ENCODE measurements at regions not wholly inside any gene's neighbourhood (a gene's known extent, or its start where the extent isn't known, plus 50 kb on each side); places are given as distances from the start of the nearest gene placed in this dataset.

- Histone ChIP-seq H3K27ac (ENCODE audit: low read length) (no peak overlapping the region), H3K4me1 (ENCODE audit: control insufficient read depth, insufficient read depth, low read length) (no peaks in the 10 kb centered on the region), H3K36me3 (ENCODE audit: control insufficient read depth in 2 of 2, insufficient read depth in 2 of 2, low read length in 2 of 2) (no peaks in the 10 kb centered on the region)
Measured at GRCh38 chr6:114785235-114786127, 442.7 kb upstream of the HS3ST5 start.

GRCh38 chr6:114783783-114784182, 441.0 kb upstream of the HS3ST5 start:
- H3K9me3 ChIP-seq (ENCODE audit: control insufficient read depth in 2 of 2, low read length in 2 of 2): no peaks in the 10 kb centered on the region
- H3K4me3 ChIP-seq (ENCODE audit: low read length in 2 of 2): no peak overlapping the region
- H3K27me3 ChIP-seq (ENCODE audit: control insufficient read depth in 1 of 2, insufficient read depth in 2 of 2, low read length in 2 of 2): no peaks in the 10 kb centered on the region
- no peaks in the 10 kb centered on the region for H3K4me1 ChIP-seq (ENCODE audit: control insufficient read depth, insufficient read depth, low read length)
- H3K36me3 ChIP-seq (ENCODE audit: control insufficient read depth in 2 of 2, insufficient read depth in 2 of 2, low read length in 2 of 2): no peaks in the 10 kb centered on the region
- no peak overlapping the region for H3K27ac ChIP-seq (ENCODE audit: low read length)
- no peak overlapping the region for H3K9ac ChIP-seq (ENCODE audit: low read length in 2 of 2)

More at GRCh38 chr6:114785235-114786127, 442.7 kb upstream of the HS3ST5 start:
- Histone ChIP-seq H3K4me3 (ENCODE audit: low read length in 2 of 2) (no peak overlapping the region), H3K27me3 (ENCODE audit: control insufficient read depth in 1 of 2, insufficient read depth in 2 of 2, low read length in 2 of 2) (no peaks in the 10 kb centered on the region), H3K9ac (ENCODE audit: low read length in 2 of 2) (no peak overlapping the region), H3K9me3 (ENCODE audit: control insufficient read depth in 2 of 2, low read length in 2 of 2) (no peaks in the 10 kb centered on the region)

GRCh38 chr6:114783083-114783482, 440.3 kb upstream of the HS3ST5 start:
- H3K27me3 ChIP-seq (ENCODE audit: control insufficient read depth in 1 of 2, insufficient read depth in 2 of 2, low read length in 2 of 2): no peaks in the 10 kb centered on the region
- no peaks in the 10 kb centered on the region for H3K9me3 ChIP-seq (ENCODE audit: control insufficient read depth in 2 of 2, low read length in 2 of 2)
- H3K9ac ChIP-seq (ENCODE audit: low read length in 2 of 2): no peak overlapping the region
- no peaks in the 10 kb centered on the region for H3K36me3 ChIP-seq (ENCODE audit: control insufficient read depth in 2 of 2, insufficient read depth in 2 of 2, low read length in 2 of 2)
- H3K4me1 ChIP-seq (ENCODE audit: control insufficient read depth, insufficient read depth, low read length): no peaks in the 10 kb centered on the region
- H3K27ac ChIP-seq (ENCODE audit: low read length): no peak overlapping the region
- H3K4me3 ChIP-seq (ENCODE audit: low read length in 2 of 2): no peak overlapping the region

GRCh38 chr6:114764866-114765265, 422.0 kb upstream of the HS3ST5 start:
- H3K9me3 ChIP-seq (ENCODE audit: control insufficient read depth in 2 of 2, low read length in 2 of 2): no peaks in the 10 kb centered on the region
- no peak overlapping the region for H3K9ac ChIP-seq (ENCODE audit: low read length in 2 of 2)
- H3K36me3 ChIP-seq (ENCODE audit: control insufficient read depth in 2 of 2, insufficient read depth in 2 of 2, low read length in 2 of 2): no peaks in the 10 kb centered on the region
- H3K4me3 ChIP-seq (ENCODE audit: low read length in 2 of 2): no peak overlapping the region
- H3K27me3 ChIP-seq (ENCODE audit: control insufficient read depth in 1 of 2, insufficient read depth in 2 of 2, low read length in 2 of 2): no peaks in the 10 kb centered on the region
- H3K4me1 ChIP-seq (ENCODE audit: control insufficient read depth, insufficient read depth, low read length): no peaks in the 10 kb centered on the region
- no peak overlapping the region for H3K27ac ChIP-seq (ENCODE audit: low read length)

- no peaks in the 10 kb centered on the region for H3K36me3 ChIP-seq (ENCODE audit: control insufficient read depth in 2 of 2, insufficient read depth in 2 of 2, low read length in 2 of 2)
- no peak overlapping the region for H3K9ac ChIP-seq (ENCODE audit: low read length in 2 of 2)
- no peak overlapping the region for H3K4me3 ChIP-seq (ENCODE audit: low read length in 2 of 2)
- H3K27ac ChIP-seq (ENCODE audit: low read length): no peak overlapping the region
- H3K27me3 ChIP-seq (ENCODE audit: control insufficient read depth in 1 of 2, insufficient read depth in 2 of 2, low read length in 2 of 2): no peaks in the 10 kb centered on the region
- H3K9me3 ChIP-seq (ENCODE audit: control insufficient read depth in 2 of 2, low read length in 2 of 2): no peaks in the 10 kb centered on the region
- H3K4me1 ChIP-seq (ENCODE audit: control insufficient read depth, insufficient read depth, low read length): no peaks in the 10 kb centered on the region
Measured at GRCh38 chr6:114762145-114762544, 419.3 kb upstream of the HS3ST5 start.

- Histone ChIP-seq H3K9me3 (ENCODE audit: control insufficient read depth in 2 of 2, low read length in 2 of 2) (peaks cover 0 to 2% of the 10 kb centered on the region in 2 donors), H3K4me3 (ENCODE audit: low read length in 2 of 2) (no peak overlapping the region), H3K9ac (ENCODE audit: low read length in 2 of 2) (no peak overlapping the region), H3K27me3 (ENCODE audit: control insufficient read depth in 1 of 2, insufficient read depth in 2 of 2, low read length in 2 of 2) (no peaks in the 10 kb centered on the region), H3K4me1 (ENCODE audit: control insufficient read depth, insufficient read depth, low read length) (no peaks in the 10 kb centered on the region), H3K36me3 (ENCODE audit: control insufficient read depth in 2 of 2, insufficient read depth in 2 of 2, low read length in 2 of 2) (no peaks in the 10 kb centered on the region), H3K27ac (ENCODE audit: low read length) (no peak overlapping the region)
Measured at GRCh38 chr6:114747995-114748625, 405.3 kb upstream of the HS3ST5 start.

GRCh38 chr6:114740547-114740946, 397.7 kb upstream of the HS3ST5 start:
- Histone ChIP-seq H3K9ac (ENCODE audit: low read length in 2 of 2) (no peak overlapping the region), H3K27ac (ENCODE audit: low read length) (no peak overlapping the region), H3K36me3 (ENCODE audit: control insufficient read depth in 2 of 2, insufficient read depth in 2 of 2, low read length in 2 of 2) (no peaks in the 10 kb centered on the region), H3K27me3 (ENCODE audit: control insufficient read depth in 1 of 2, insufficient read depth in 2 of 2, low read length in 2 of 2) (no peaks in the 10 kb centered on the region), H3K4me1 (ENCODE audit: control insufficient read depth, insufficient read depth, low read length) (no peaks in the 10 kb centered on the region), H3K4me3 (ENCODE audit: low read length in 2 of 2) (no peak overlapping the region), H3K9me3 (ENCODE audit: control insufficient read depth in 2 of 2, low read length in 2 of 2) (peaks cover 0 to 2% of the 10 kb centered on the region in 2 donors)

GRCh38 chr6:114739656-114740055, 396.8 kb upstream of the HS3ST5 start:
- no peaks in the 10 kb centered on the region for H3K4me1 ChIP-seq (ENCODE audit: control insufficient read depth, insufficient read depth, low read length)
- H3K4me3 ChIP-seq (ENCODE audit: low read length in 2 of 2): no peak overlapping the region
- peaks cover 0 to 2% of the 10 kb centered on the region in 2 donors for H3K9me3 ChIP-seq (ENCODE audit: control insufficient read depth in 2 of 2, low read length in 2 of 2)
- no peak overlapping the region for H3K9ac ChIP-seq (ENCODE audit: low read length in 2 of 2)
- no peaks in the 10 kb centered on the region for H3K36me3 ChIP-seq (ENCODE audit: control insufficient read depth in 2 of 2, insufficient read depth in 2 of 2, low read length in 2 of 2)
- H3K27me3 ChIP-seq (ENCODE audit: control insufficient read depth in 1 of 2, insufficient read depth in 2 of 2, low read length in 2 of 2): no peaks in the 10 kb centered on the region
- H3K27ac ChIP-seq (ENCODE audit: low read length): no peak overlapping the region

- H3K27me3 ChIP-seq (ENCODE audit: control insufficient read depth in 1 of 2, insufficient read depth in 2 of 2, low read length in 2 of 2): no peaks in the 10 kb centered on the region
- H3K9me3 ChIP-seq (ENCODE audit: control insufficient read depth in 2 of 2, low read length in 2 of 2): no peaks in the 10 kb centered on the region
- H3K36me3 ChIP-seq (ENCODE audit: control insufficient read depth in 2 of 2, insufficient read depth in 2 of 2, low read length in 2 of 2): no peaks in the 10 kb centered on the region
- no peak overlapping the region for H3K4me3 ChIP-seq (ENCODE audit: low read length in 2 of 2)
- H3K27ac ChIP-seq (ENCODE audit: low read length): no peak overlapping the region
- no peaks in the 10 kb centered on the region for H3K4me1 ChIP-seq (ENCODE audit: control insufficient read depth, insufficient read depth, low read length)
- no peak overlapping the region for H3K9ac ChIP-seq (ENCODE audit: low read length in 2 of 2)
Measured at GRCh38 chr6:114735025-114735735, 392.4 kb upstream of the HS3ST5 start.

GRCh38 chr6:114733596-114733995, 390.8 kb upstream of the HS3ST5 start:
- H3K27me3 ChIP-seq (ENCODE audit: control insufficient read depth in 1 of 2, insufficient read depth in 2 of 2, low read length in 2 of 2): no peaks in the 10 kb centered on the region
- H3K4me1 ChIP-seq (ENCODE audit: control insufficient read depth, insufficient read depth, low read length): no peaks in the 10 kb centered on the region
- H3K9ac ChIP-seq (ENCODE audit: low read length in 2 of 2): no peak overlapping the region
- H3K36me3 ChIP-seq (ENCODE audit: control insufficient read depth in 2 of 2, insufficient read depth in 2 of 2, low read length in 2 of 2): no peaks in the 10 kb centered on the region
- no peak overlapping the region for H3K27ac ChIP-seq (ENCODE audit: low read length)
- H3K4me3 ChIP-seq (ENCODE audit: low read length in 2 of 2): no peak overlapping the region
- H3K9me3 ChIP-seq (ENCODE audit: control insufficient read depth in 2 of 2, low read length in 2 of 2): no peaks in the 10 kb centered on the region

Data from stomach smooth muscle (tissue), 2 donors.